Activated CD8-positive, alpha-beta memory T cell treated with anti-CD3 and anti-CD28 coated beads, Interleukin-2, amount 10 ng/mL, durations not matched to agents 7 days and 5 days (primary cell): ENCODE measurements at regions not wholly inside any gene's neighbourhood (a gene's known extent, or its start where the extent isn't known, plus 50 kb on each side); places are given as distances from the start of the nearest gene placed in this dataset.

Source experiments
- ATAC-seq: fragments of 150-1000 bp; cut with Tn5 transposase; one replicate; pipeline ENCODE4 v1.10.0; 2021; ENCODE audit warnings: moderate library complexity
- CTCF ChIA-PET: fragments of 350-600 bp; sonication (Branson Sonifier 250); formaldehyde crosslinking; loops from one replicate; lab custom pipeline; 2021; ENCODE audit warnings: antibody characterized with exemption; lab: Charles Lee
- DNase-seq: peaks from one replicate; pipeline ENCODE4 v3.0.0-alpha.2; 2020
- H3K27ac Mint-ChIP-seq: one replicate; pipeline ENCODE4 v1.8.0; 2021; ENCODE audit warnings: mild to moderate bottlenecking, mixed read lengths
- H3K27me3 Mint-ChIP-seq: one replicate; pipeline ENCODE4 v1.8.0; 2021; ENCODE audit warnings: mixed read lengths
- H3K36me3 Mint-ChIP-seq: one replicate; pipeline ENCODE4 v1.8.0; 2021; ENCODE audit warnings: mild to moderate bottlenecking, mixed read lengths
- H3K4me1 Mint-ChIP-seq: one replicate; pipeline ENCODE4 v1.8.0; 2021; ENCODE audit warnings: mixed read lengths
- H3K4me3 Mint-ChIP-seq: one replicate; pipeline ENCODE4 v1.8.0; 2021; ENCODE audit warnings: mild to moderate bottlenecking, moderate library complexity, mixed read lengths
- H3K9me3 Mint-ChIP-seq: one replicate; pipeline ENCODE4 v1.8.0; 2022; ENCODE audit warnings: low read depth, mixed read lengths

GRCh38 chr7:12766416-12766815 is 79.0 kb downstream of the ARL4A start:
- ATAC-seq (no peak), DNase-seq (no peak)
- H3K9me3 Mint-ChIP-seq: no peaks in the 10 kb centered on the region

GRCh38 chr7:12768948-12769347 is 81.5 kb downstream of the ARL4A start:
- ATAC-seq (no peak), DNase-seq (no peak)
- no peaks in the 10 kb centered on the region for H3K27me3 Mint-ChIP-seq
- H3K9me3 Mint-ChIP-seq: no peaks in the 10 kb centered on the region
- CTCF ChIA-PET: no interaction called here
- no peak overlapping the region for H3K27ac Mint-ChIP-seq
- H3K4me3 Mint-ChIP-seq: no peak overlapping the region
- H3K36me3 Mint-ChIP-seq: no peaks in the 10 kb centered on the region
- no peaks in the 10 kb centered on the region for H3K4me1 Mint-ChIP-seq

More at GRCh38 chr7:12766416-12766815, 79.0 kb downstream of the ARL4A start:
- no peak overlapping the region for H3K27ac Mint-ChIP-seq
- no peaks in the 10 kb centered on the region for H3K4me1 Mint-ChIP-seq
- no peaks in the 10 kb centered on the region for H3K36me3 Mint-ChIP-seq
- no peaks in the 10 kb centered on the region for H3K27me3 Mint-ChIP-seq
- no peak overlapping the region for H3K4me3 Mint-ChIP-seq
- CTCF ChIA-PET: no interaction called here

- Mint-ChIP-seq H3K4me1 (no peaks in the 10 kb centered on the region), H3K27me3 (no peaks in the 10 kb centered on the region), H3K36me3 (no peaks in the 10 kb centered on the region), H3K9me3 (no peaks in the 10 kb centered on the region), H3K4me3 (no peak overlapping the region), H3K27ac (no peak overlapping the region)
- DNase-seq (no peak), ATAC-seq (no peak)
- CTCF ChIA-PET: no interaction called here
These were observed 82.0 kb downstream of the ARL4A start for GRCh38 chr7:12769444-12769843.

GRCh38 chr7:12770227-12770975 is 83.0 kb downstream of the ARL4A start:
- DNase-seq: no peak
- Mint-ChIP-seq H3K27ac (no peak overlapping the region), H3K4me1 (no peaks in the 10 kb centered on the region), H3K9me3 (no peaks in the 10 kb centered on the region), H3K4me3 (no peak overlapping the region), H3K36me3 (no peaks in the 10 kb centered on the region), H3K27me3 (no peaks in the 10 kb centered on the region)
- CTCF ChIA-PET: no interaction called here
- no peak for ATAC-seq

GRCh38 chr7:12771378-12771877 is 84.0 kb downstream of the ARL4A start:
- DNase-seq: no peak
- no peak for ATAC-seq
- Mint-ChIP-seq H3K27me3 (no peaks in the 10 kb centered on the region), H3K36me3 (no peaks in the 10 kb centered on the region), H3K4me3 (no peak overlapping the region), H3K9me3 (no peaks in the 10 kb centered on the region), H3K4me1 (no peaks in the 10 kb centered on the region), H3K27ac (no peak overlapping the region)
- CTCF ChIA-PET: no interaction called here

GRCh38 chr7:12772768-12773167 is 85.3 kb downstream of the ARL4A start:
- CTCF ChIA-PET: interaction anchor here (1.0 kb wide), 1 partner anchor 13 kb away, joined by 3 read pairs; no protein-coding TSS in a partner anchor
- Mint-ChIP-seq H3K4me3 (no peak overlapping the region), H3K27ac (no peak overlapping the region), H3K27me3 (no peaks in the 10 kb centered on the region), H3K4me1 (no peaks in the 10 kb centered on the region), H3K9me3 (no peaks in the 10 kb centered on the region), H3K36me3 (no peaks in the 10 kb centered on the region)
- ATAC-seq (no peak), DNase-seq (no peak)

GRCh38 chr7:12777257-12777656 is 89.8 kb downstream of the ARL4A start:
- no peak overlapping the region for H3K27ac Mint-ChIP-seq
- ATAC-seq: no peak
- no peak for DNase-seq
- CTCF ChIA-PET: no interaction called here
- H3K4me3 Mint-ChIP-seq: no peak overlapping the region
- H3K9me3 Mint-ChIP-seq: no peaks in the 10 kb centered on the region
- H3K4me1 Mint-ChIP-seq: no peaks in the 10 kb centered on the region
- no peaks in the 10 kb centered on the region for H3K36me3 Mint-ChIP-seq
- H3K27me3 Mint-ChIP-seq: no peaks in the 10 kb centered on the region

- Mint-ChIP-seq H3K4me1 (no peaks in the 10 kb centered on the region), H3K27ac (no peak overlapping the region), H3K36me3 (no peaks in the 10 kb centered on the region), H3K27me3 (no peaks in the 10 kb centered on the region), H3K4me3 (no peak overlapping the region), H3K9me3 (peaks cover 2% of the 10 kb centered on the region)
- DNase-seq (no peak), ATAC-seq (no peak)
- CTCF ChIA-PET: no interaction called here
These were observed 92.5 kb downstream of the ARL4A start for GRCh38 chr7:12779947-12780346.

GRCh38 chr7:12783421-12784095 is 96.1 kb downstream of the ARL4A start:
- Mint-ChIP-seq H3K36me3 (no peaks in the 10 kb centered on the region), H3K27me3 (no peaks in the 10 kb centered on the region), H3K4me3 (no peak overlapping the region), H3K4me1 (peaks cover 1% of the 10 kb centered on the region), H3K9me3 (peaks cover 2% of the 10 kb centered on the region), H3K27ac (no peak overlapping the region)
- ATAC-seq (no peak), DNase-seq (no peak)
- CTCF ChIA-PET: no interaction called here

- H3K27me3 Mint-ChIP-seq: no peaks in the 10 kb centered on the region
- no peak overlapping the region for H3K4me3 Mint-ChIP-seq
- DNase-seq (no peak), ATAC-seq (no peak)
- H3K4me1 Mint-ChIP-seq: peaks cover 4% of the 10 kb centered on the region
- no peak overlapping the region for H3K27ac Mint-ChIP-seq
- CTCF ChIA-PET: interaction anchor here (1.0 kb wide), 1 partner anchor 13 kb away, joined by 3 read pairs; no protein-coding TSS in a partner anchor
- peaks cover 2% of the 10 kb centered on the region for H3K9me3 Mint-ChIP-seq
- H3K36me3 Mint-ChIP-seq: no peaks in the 10 kb centered on the region
These were observed 98.0 kb downstream of the ARL4A start for GRCh38 chr7:12785473-12785872.

- no peak for ATAC-seq
- no peak overlapping the region for H3K27ac Mint-ChIP-seq
- CTCF ChIA-PET: no interaction called here
- H3K4me1 Mint-ChIP-seq: peaks cover 4% of the 10 kb centered on the region
- no peaks in the 10 kb centered on the region for H3K36me3 Mint-ChIP-seq
- DNase-seq: no peak
- peaks cover 2% of the 10 kb centered on the region for H3K9me3 Mint-ChIP-seq
- H3K4me3 Mint-ChIP-seq: no peak overlapping the region
- H3K27me3 Mint-ChIP-seq: no peaks in the 10 kb centered on the region
These were observed 99.1 kb downstream of the ARL4A start for GRCh38 chr7:12786494-12786893.

GRCh38 chr7:12788171-12788570 is 100.7 kb downstream of the ARL4A start:
- Mint-ChIP-seq H3K27ac (no peak overlapping the region), H3K27me3 (no peaks in the 10 kb centered on the region), H3K4me3 (no peak overlapping the region), H3K9me3 (peaks cover 2% of the 10 kb centered on the region), H3K4me1 (peaks cover 4% of the 10 kb centered on the region), H3K36me3 (no peaks in the 10 kb centered on the region)
- DNase-seq (no peak), ATAC-seq (no peak)
- CTCF ChIA-PET: no interaction called here

GRCh38 chr7:12788591-12788990 is 101.2 kb downstream of the ARL4A start:
- Mint-ChIP-seq H3K4me1 (peaks cover 4% of the 10 kb centered on the region), H3K27ac (no peak overlapping the region), H3K27me3 (no peaks in the 10 kb centered on the region), H3K9me3 (peaks cover 2% of the 10 kb centered on the region), H3K36me3 (no peaks in the 10 kb centered on the region), H3K4me3 (no peak overlapping the region)
- CTCF ChIA-PET: no interaction called here
- ATAC-seq (no peak), DNase-seq (no peak)

GRCh38 chr7:12794722-12795302 is 107.4 kb downstream of the ARL4A start:
- H3K4me3 Mint-ChIP-seq: no peak overlapping the region
- ATAC-seq: no peak
- no peaks in the 10 kb centered on the region for H3K9me3 Mint-ChIP-seq
- peaks cover 13% of the 10 kb centered on the region for H3K4me1 Mint-ChIP-seq
- DNase-seq: no peak
- CTCF ChIA-PET: no interaction called here
- peaks cover 1% of the 10 kb centered on the region for H3K36me3 Mint-ChIP-seq
- H3K27ac Mint-ChIP-seq: no peak overlapping the region
- no peaks in the 10 kb centered on the region for H3K27me3 Mint-ChIP-seq
